Astrocyte (in vitro differentiated cells and primary cell): ENCODE measurements at regions not wholly inside any gene's neighbourhood (a gene's known extent, or its start where the extent isn't known, plus 50 kb on each side); places are given as distances from the start of the nearest gene placed in this dataset.

Source experiments
- DNase-seq: peaks from one replicate; pipeline ENCODE4 v3.0.0-alpha.2; 2010; ENCODE audit warnings: low read depth
- FAIRE-seq: peaks from 2 replicates; lab custom pipeline; 2011; peaks lifted over from hg19 to GRCh38; lab: Jason Lieb, UNC
- H2AFZ ChIP-seq: 2 replicates; pipeline ENCODE4 v1.6.0; 2012; ENCODE audit warnings: low read depth, low read length, inconsistent platforms
- H3K27ac ChIP-seq: 2 replicates; pipeline ENCODE4 v1.5.1; 2011; ENCODE audit warnings: low read depth, low read length, inconsistent platforms
- H3K27me3 ChIP-seq: 2 replicates; pipeline ENCODE4 v1.6.0; 2011; ENCODE audit warnings: low read length, inconsistent platforms; ENCODE audit not compliant: insufficient read depth
- H3K36me3 ChIP-seq: 2 replicates; pipeline ENCODE4 v1.5.1; 2011; ENCODE audit warnings: low read length, inconsistent platforms; ENCODE audit not compliant: insufficient read depth
- H3K4me1 ChIP-seq: 2 replicates; pipeline ENCODE4 v1.5.1; 2011; ENCODE audit warnings: low read length, inconsistent platforms; ENCODE audit not compliant: insufficient read depth
- H3K4me2 ChIP-seq: 2 replicates; pipeline ENCODE4 v1.6.0; 2012; ENCODE audit warnings: low read length, inconsistent platforms
- H3K4me3 ChIP-seq: 2 replicates; pipeline ENCODE4 v1.5.1; 2011; ENCODE audit warnings: low read depth, mild to moderate bottlenecking, low read length, inconsistent platforms; ENCODE audit not compliant: insufficient read depth
- H3K79me2 ChIP-seq: 2 replicates; pipeline ENCODE4 v1.6.0; 2012; ENCODE audit warnings: mild to moderate bottlenecking, low read length, inconsistent platforms; ENCODE audit not compliant: insufficient read depth
- H3K9ac ChIP-seq: 2 replicates; pipeline ENCODE4 v1.6.0; 2012; ENCODE audit warnings: mild to moderate bottlenecking, low read length, inconsistent platforms
- H3K9me3 ChIP-seq: 2 replicates; pipeline ENCODE4 v1.5.1; 2012; ENCODE audit warnings: low read depth, mild to moderate bottlenecking, low read length, inconsistent platforms; ENCODE audit not compliant: insufficient read depth
- H4K20me1 ChIP-seq: 2 replicates; pipeline ENCODE4 v1.6.0; 2012; ENCODE audit warnings: low read length, inconsistent platforms; ENCODE audit not compliant: insufficient read depth
- H3K27ac Mint-ChIP-seq: one replicate; pipeline ENCODE4 v1.8.0; 2021; ENCODE audit warnings: mild to moderate bottlenecking, mixed read lengths; ENCODE audit not compliant: unreplicated experiment
- H3K27me3 Mint-ChIP-seq: one replicate; pipeline ENCODE4 v1.8.0; 2021; ENCODE audit warnings: low read depth, mixed read lengths; ENCODE audit not compliant: unreplicated experiment
- H3K36me3 Mint-ChIP-seq: one replicate; pipeline ENCODE4 v1.8.0; 2021; ENCODE audit warnings: low read depth, mixed read lengths; ENCODE audit not compliant: unreplicated experiment
- H3K4me1 Mint-ChIP-seq: one replicate; pipeline ENCODE4 v1.8.0; 2021; ENCODE audit warnings: low read depth, mixed read lengths; ENCODE audit not compliant: unreplicated experiment
- H3K4me3 Mint-ChIP-seq: one replicate; pipeline ENCODE4 v1.8.0; 2021; ENCODE audit warnings: mild to moderate bottlenecking, moderate library complexity, mixed read lengths; ENCODE audit not compliant: unreplicated experiment
- H3K9me3 Mint-ChIP-seq: one replicate; pipeline ENCODE4 v1.8.0; 2021; ENCODE audit warnings: mild to moderate bottlenecking, mixed read lengths; ENCODE audit not compliant: unreplicated experiment
- EZH2 ChIP-seq: IDR thresholded peaks from 2 replicates; pipeline ENCODE4 v1.6.1; 2012; ENCODE audit warnings: mild to moderate bottlenecking, low read length, inconsistent platforms; ENCODE audit not compliant: insufficient read depth
- TF ChIP-seq, protein P1 (sequence below): IDR thresholded peaks from 2 replicates; pipeline ENCODE4 v1.5.1; 2011; ENCODE audit warnings: low read depth, mild to moderate bottlenecking, inconsistent platforms, low read length, moderate library complexity; ENCODE audit not compliant: insufficient read depth

DNA sequence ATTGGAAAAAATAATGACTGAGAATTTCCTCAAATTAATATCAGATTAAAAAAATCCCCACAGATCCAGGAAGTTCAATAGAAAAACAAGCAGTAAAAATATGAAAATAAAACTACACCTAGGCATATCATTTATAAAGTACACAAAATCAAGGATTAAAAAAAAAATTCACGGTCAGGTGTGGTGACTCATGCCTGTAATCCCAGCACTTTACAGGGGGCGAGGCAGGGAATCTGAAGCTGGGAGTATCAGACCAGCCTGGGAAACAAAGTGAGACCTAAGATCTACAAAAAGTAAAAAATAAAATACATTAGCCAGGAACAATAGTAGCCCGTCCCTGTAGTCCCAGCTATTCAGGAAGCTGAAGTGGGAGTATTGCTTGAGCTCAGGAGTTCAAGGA, 778.3 kb upstream of the ALCAM start:
- FAIRE-seq (no peak), DNase-seq (no peak)
- Mint-ChIP-seq H3K4me1 (no peaks in the 10 kb centered on the region), H3K4me3 (no peak overlapping the region), H3K36me3 (no peaks in the 10 kb centered on the region), H3K27ac (no peak overlapping the region), H3K9me3 (no peaks in the 10 kb centered on the region), H3K27me3 (no peaks in the 10 kb centered on the region)
- Histone ChIP-seq H3K9ac (no peak overlapping the region), H3K4me2 (no peak overlapping the region), H2AFZ (no peak overlapping the region), H3K36me3 (no peaks in the 10 kb centered on the region), H3K79me2 (no peaks in the 10 kb centered on the region), H3K4me3 (no peak overlapping the region), H3K9me3 (no peaks in the 10 kb centered on the region), H4K20me1 (no peaks in the 10 kb centered on the region), H3K27me3 (no peaks in the 10 kb centered on the region), H3K4me1 (no peaks in the 10 kb centered on the region), H3K27ac (no peak overlapping the region)
- TF ChIP-seq EZH2 = no peak
- TF ChIP-seq, protein P1, sequence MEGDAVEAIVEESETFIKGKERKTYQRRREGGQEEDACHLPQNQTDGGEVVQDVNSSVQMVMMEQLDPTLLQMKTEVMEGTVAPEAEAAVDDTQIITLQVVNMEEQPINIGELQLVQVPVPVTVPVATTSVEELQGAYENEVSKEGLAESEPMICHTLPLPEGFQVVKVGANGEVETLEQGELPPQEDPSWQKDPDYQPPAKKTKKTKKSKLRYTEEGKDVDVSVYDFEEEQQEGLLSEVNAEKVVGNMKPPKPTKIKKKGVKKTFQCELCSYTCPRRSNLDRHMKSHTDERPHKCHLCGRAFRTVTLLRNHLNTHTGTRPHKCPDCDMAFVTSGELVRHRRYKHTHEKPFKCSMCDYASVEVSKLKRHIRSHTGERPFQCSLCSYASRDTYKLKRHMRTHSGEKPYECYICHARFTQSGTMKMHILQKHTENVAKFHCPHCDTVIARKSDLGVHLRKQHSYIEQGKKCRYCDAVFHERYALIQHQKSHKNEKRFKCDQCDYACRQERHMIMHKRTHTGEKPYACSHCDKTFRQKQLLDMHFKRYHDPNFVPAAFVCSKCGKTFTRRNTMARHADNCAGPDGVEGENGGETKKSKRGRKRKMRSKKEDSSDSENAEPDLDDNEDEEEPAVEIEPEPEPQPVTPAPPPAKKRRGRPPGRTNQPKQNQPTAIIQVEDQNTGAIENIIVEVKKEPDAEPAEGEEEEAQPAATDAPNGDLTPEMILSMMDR = no peak

DNA sequence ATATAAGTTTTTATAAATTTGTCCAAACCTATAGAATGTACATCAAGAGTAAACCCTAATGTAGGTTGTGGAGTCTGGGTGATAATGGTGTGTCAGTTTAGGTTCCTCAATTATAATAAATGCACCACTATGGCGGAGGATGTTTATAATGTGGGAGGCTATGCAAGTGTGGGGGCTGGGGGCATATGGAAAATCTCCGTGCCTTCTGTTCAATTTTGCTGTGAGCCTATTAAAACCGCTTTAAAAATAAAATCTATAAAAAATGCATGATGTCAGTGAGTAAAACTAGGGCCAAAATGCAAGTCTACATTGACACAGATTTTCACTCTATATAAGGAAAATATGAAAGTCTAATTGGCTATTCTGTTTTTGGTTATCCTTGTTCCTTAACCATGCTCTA, 774.9 kb upstream of the ALCAM start:
- Histone ChIP-seq H3K27me3 (no peaks in the 10 kb centered on the region), H3K4me1 (no peaks in the 10 kb centered on the region), H3K4me3 (no peak overlapping the region), H3K27ac (no peak overlapping the region), H3K36me3 (no peaks in the 10 kb centered on the region), H3K4me2 (no peak overlapping the region), H2AFZ (no peak overlapping the region), H3K9me3 (no peaks in the 10 kb centered on the region), H4K20me1 (no peaks in the 10 kb centered on the region), H3K79me2 (no peaks in the 10 kb centered on the region), H3K9ac (no peak overlapping the region)
- Mint-ChIP-seq H3K9me3 (no peaks in the 10 kb centered on the region), H3K27ac (no peak overlapping the region), H3K36me3 (no peaks in the 10 kb centered on the region), H3K27me3 (no peaks in the 10 kb centered on the region), H3K4me3 (no peak overlapping the region), H3K4me1 (no peaks in the 10 kb centered on the region)
- DNase-seq (no peak), FAIRE-seq (no peak)
- TF ChIP-seq, protein P1 = no peak
- TF ChIP-seq EZH2 = no peak

DNA sequence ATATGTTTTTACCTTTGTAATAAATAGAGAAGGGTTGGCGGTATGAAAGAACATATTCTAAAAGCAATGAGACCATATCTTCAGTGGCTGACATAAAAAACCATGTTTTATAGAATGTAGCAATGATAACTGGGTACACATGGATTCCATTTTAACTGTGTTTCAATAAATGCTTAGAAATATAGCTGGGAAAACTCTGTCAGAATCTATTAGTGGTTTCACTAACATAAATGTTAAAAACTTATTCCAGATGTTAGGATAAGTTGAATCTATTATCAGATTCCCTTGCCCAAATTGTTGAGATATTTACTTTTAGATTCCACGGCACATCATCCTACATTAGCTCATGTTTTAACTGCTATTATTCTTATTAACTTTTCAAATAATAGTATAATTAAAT, 772.2 kb upstream of the ALCAM start:
- no peak overlapping the region for H3K27ac Mint-ChIP-seq
- no peak for FAIRE-seq

More for the DNA sequence above, 772.2 kb upstream of the ALCAM start:
- H3K9me3 ChIP-seq = no peaks in the 10 kb centered on the region
- Mint-ChIP-seq H3K9me3 (no peaks in the 10 kb centered on the region), H3K4me1 (no peaks in the 10 kb centered on the region), H3K27me3 (no peaks in the 10 kb centered on the region), H3K36me3 (no peaks in the 10 kb centered on the region), H3K4me3 (no peak overlapping the region)
- no peak overlapping the region for H2AFZ ChIP-seq
- no peaks in the 10 kb centered on the region for H4K20me1 ChIP-seq
- H3K79me2 ChIP-seq = no peaks in the 10 kb centered on the region
- no peaks in the 10 kb centered on the region for H3K36me3 ChIP-seq
- no peak overlapping the region for H3K27ac ChIP-seq
- no peak overlapping the region for H3K4me3 ChIP-seq
- no peak overlapping the region for H3K4me2 ChIP-seq
- DNase-seq = no peak
- H3K9ac ChIP-seq = no peak overlapping the region
- no peaks in the 10 kb centered on the region for H3K4me1 ChIP-seq
- no peaks in the 10 kb centered on the region for H3K27me3 ChIP-seq
- TF ChIP-seq, protein P1 = no peak
- TF ChIP-seq EZH2 = no peak
